ENCODE measurements at regions not wholly inside any gene's neighbourhood (a gene's known extent, or its start where the extent isn't known, plus 50 kb on each side); places are given as distances from the start of the nearest gene placed in this dataset.
"Not testable (repeated sequence)": the region's sequence is repeated elsewhere in the genome, so short reads cannot be mapped to it uniquely, and the experiment has no call there.

DNA sequence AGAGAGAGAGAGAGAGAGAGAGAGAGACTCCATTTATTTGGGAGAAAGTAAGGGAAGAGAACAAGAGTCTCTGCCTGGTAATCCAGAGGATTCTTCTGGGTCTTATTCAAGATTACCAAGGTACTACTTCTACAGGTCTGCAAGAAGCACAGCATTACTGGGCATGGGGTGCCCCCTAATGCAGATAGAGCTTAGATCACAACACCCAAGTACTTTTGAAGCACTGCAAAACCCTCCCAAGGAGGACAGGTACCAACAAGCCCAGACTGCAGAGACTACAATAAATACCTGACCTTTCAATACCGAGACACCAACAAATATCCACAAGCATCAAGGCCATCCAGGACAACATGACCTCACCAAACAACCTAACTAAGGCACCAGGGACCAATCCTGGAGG, 94.7 kb upstream of the PHF24 start:
- no peaks in the 10 kb centered on the region for H3K36me3 ChIP-seq (ENCODE audit: control insufficient read depth in 2 of 2, insufficient read depth in 2 of 2, low read length in 2 of 2)
- H3K9me3 ChIP-seq (ENCODE audit: control insufficient read depth in 2 of 2, low read length in 2 of 2) = peaks cover 3 to 8% of the 10 kb centered on the region in 2 donors
- no peak overlapping the region for H3K4me3 ChIP-seq (ENCODE audit: low read length in 2 of 2)
- no peak overlapping the region for H3K9ac ChIP-seq (ENCODE audit: low read length in 2 of 2)
- H3K27me3 ChIP-seq (ENCODE audit: control insufficient read depth in 1 of 2, insufficient read depth in 2 of 2, low read length in 2 of 2) = no peaks in the 10 kb centered on the region
- H3K4me1 ChIP-seq (ENCODE audit: control insufficient read depth, insufficient read depth, low read length) = peaks cover 4% of the 10 kb centered on the region
- H3K27ac ChIP-seq (ENCODE audit: low read length) = no peak overlapping the region

DNA sequence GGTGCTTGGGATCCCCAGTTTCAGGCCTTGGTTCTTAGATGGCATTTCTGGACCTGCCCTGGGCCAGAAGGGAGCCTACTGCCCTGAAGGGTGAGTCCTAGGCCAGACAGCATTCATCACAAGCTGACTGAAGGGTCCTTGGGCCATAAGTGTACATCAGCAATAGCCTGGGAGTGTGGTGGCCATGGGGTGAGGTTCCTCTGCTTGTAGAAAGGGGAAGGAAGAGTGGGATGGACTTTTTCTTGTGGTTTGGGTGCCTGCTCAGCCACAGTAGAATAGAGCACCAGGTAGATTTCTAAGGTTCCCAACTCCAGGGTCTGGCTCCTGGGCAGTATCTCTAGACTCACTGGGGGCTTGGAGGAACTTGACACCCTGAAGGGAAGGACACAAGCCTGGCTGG, 95.2 kb upstream of the PHF24 start:
- H3K4me3 ChIP-seq (ENCODE audit: low read length in 2 of 2) = no peak overlapping the region
- no peaks in the 10 kb centered on the region for H3K36me3 ChIP-seq (ENCODE audit: control insufficient read depth in 2 of 2, insufficient read depth in 2 of 2, low read length in 2 of 2)
- peaks cover 4% of the 10 kb centered on the region for H3K4me1 ChIP-seq (ENCODE audit: control insufficient read depth, insufficient read depth, low read length)
- no peak overlapping the region for H3K9ac ChIP-seq (ENCODE audit: low read length in 2 of 2)
- H3K9me3 ChIP-seq (ENCODE audit: control insufficient read depth in 2 of 2, low read length in 2 of 2) = peaks cover 7 to 8% of the 10 kb centered on the region in 2 donors
- H3K27me3 ChIP-seq (ENCODE audit: control insufficient read depth in 1 of 2, insufficient read depth in 2 of 2, low read length in 2 of 2) = no peaks in the 10 kb centered on the region
- H3K27ac ChIP-seq (ENCODE audit: low read length) = no peak overlapping the region

DNA sequence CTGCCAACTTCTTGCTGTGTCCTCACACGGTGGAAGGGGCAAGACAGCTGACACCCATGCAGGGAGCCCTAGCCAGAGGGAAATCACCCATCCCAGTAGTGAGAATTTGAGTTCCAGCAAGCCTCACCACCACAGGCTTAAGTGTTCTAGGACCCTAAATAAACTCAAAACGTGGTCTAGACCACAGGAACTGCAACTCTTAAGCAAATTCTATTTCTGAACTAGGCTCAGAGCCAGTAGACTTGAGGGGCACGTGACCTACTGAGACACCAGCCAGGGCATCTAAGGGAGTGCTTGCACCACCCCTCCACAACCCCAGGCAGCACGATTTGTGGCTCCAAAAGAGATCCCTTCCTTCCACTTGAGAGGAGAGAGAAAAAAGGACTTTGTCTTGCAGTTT, 96.0 kb upstream of the PHF24 start:
- Histone ChIP-seq H3K9ac (ENCODE audit: low read length in 2 of 2) (no peak overlapping the region), H3K27me3 (ENCODE audit: control insufficient read depth in 1 of 2, insufficient read depth in 2 of 2, low read length in 2 of 2) (no peaks in the 10 kb centered on the region), H3K9me3 (ENCODE audit: control insufficient read depth in 2 of 2, low read length in 2 of 2) (peaks cover 8 to 14% of the 10 kb centered on the region in 2 donors), H3K4me1 (ENCODE audit: control insufficient read depth, insufficient read depth, low read length) (no peaks in the 10 kb centered on the region), H3K4me3 (ENCODE audit: low read length in 2 of 2) (no peak overlapping the region), H3K27ac (ENCODE audit: low read length) (no peak overlapping the region), H3K36me3 (ENCODE audit: control insufficient read depth in 2 of 2, insufficient read depth in 2 of 2, low read length in 2 of 2) (no peaks in the 10 kb centered on the region)

DNA sequence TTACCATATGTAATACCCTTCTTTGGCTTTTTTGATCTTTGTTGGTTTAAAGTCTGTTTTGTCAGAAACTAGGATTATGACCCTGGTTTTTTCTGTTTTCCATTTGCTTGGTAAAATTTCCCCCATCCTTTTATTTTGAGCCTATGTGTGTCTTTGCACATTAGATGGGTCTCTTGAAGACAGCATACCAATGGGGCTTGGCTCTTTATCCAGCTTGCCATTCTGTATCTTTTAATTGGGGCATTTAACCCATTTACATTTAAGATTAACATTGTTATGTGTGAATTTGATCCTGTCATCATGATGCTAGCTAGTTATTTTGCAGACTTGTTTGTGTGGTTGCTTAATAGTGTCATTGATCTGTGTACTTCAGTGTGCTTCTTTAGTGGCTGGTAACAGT, 103.1 kb upstream of the PHF24 start:
- H3K9ac ChIP-seq (ENCODE audit: low read length in 2 of 2); H3K36me3 ChIP-seq (ENCODE audit: control insufficient read depth in 2 of 2, insufficient read depth in 2 of 2, low read length in 2 of 2); H3K27ac ChIP-seq (ENCODE audit: low read length); H3K27me3 ChIP-seq (ENCODE audit: control insufficient read depth in 1 of 2, insufficient read depth in 2 of 2, low read length in 2 of 2); H3K4me3 ChIP-seq (ENCODE audit: low read length in 2 of 2); H3K4me1 ChIP-seq (ENCODE audit: control insufficient read depth, insufficient read depth, low read length): not testable (repeated sequence)
- peaks cover 2 to 17% of the 10 kb centered on the region in 2 donors for H3K9me3 ChIP-seq (ENCODE audit: control insufficient read depth in 2 of 2, low read length in 2 of 2)

DNA sequence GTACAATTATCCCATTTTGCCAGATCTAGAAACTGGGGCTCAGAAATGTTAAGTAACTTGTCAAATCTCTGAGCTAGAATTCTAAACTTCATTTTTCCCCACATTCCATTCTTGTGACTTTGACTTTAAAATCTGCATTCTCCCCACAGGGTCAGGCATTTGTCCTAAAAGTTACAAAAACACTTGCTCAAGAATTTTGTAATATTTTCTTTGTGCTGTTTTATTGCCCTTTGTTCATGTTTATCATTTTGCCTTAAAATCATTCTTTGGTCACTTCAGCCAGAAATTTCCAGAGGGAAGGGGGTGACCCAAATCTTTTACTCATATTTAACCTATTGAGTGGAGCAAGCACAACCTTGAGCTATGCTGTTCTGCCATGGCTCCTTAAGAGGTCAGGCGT, 120.1 kb upstream of the CCL21 start:
- H3K4me1 ChIP-seq (ENCODE audit: control insufficient read depth, insufficient read depth, low read length) = no peaks in the 10 kb centered on the region
- no peaks in the 10 kb centered on the region for H3K36me3 ChIP-seq (ENCODE audit: control insufficient read depth in 2 of 2, insufficient read depth in 2 of 2, low read length in 2 of 2)
- H3K27ac ChIP-seq (ENCODE audit: low read length) = no peak overlapping the region
- H3K9me3 ChIP-seq (ENCODE audit: control insufficient read depth in 2 of 2, low read length in 2 of 2) = no peaks in the 10 kb centered on the region
- H3K27me3 ChIP-seq (ENCODE audit: control insufficient read depth in 1 of 2, insufficient read depth in 2 of 2, low read length in 2 of 2) = peaks cover 0 to 2% of the 10 kb centered on the region in 2 donors
- no peak overlapping the region for H3K9ac ChIP-seq (ENCODE audit: low read length in 2 of 2)
- no peak overlapping the region for H3K4me3 ChIP-seq (ENCODE audit: low read length in 2 of 2)

DNA sequence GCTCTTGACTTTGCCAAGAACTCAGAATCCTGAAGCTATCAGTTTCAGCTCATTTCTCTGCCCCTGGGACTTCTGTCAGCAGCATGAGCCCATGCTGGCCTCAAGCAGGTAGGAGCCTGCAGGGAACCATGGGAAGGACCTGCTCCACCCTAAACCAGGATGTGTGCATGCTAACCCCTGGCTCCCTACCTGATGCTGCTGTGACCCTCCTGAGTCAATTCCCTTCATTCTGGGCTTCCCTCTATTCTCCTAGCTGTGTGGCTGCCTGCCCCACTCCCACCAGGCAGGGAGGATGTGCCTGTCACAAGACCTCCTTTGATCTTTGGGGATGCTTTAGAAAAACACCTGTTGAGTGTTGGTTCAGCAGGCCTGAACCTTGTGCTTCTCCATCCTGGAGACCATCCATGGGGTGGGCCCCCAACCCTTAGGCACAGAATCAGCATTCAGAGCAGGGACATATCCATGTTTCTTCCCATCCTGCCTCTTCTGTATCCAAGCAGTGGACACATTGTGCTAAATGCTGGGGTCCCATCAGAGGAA, 117.1 kb upstream of the CCL21 start:
- Histone ChIP-seq H3K27me3 (ENCODE audit: control insufficient read depth in 1 of 2, insufficient read depth in 2 of 2, low read length in 2 of 2) (peaks cover 0 to 2% of the 10 kb centered on the region in 2 donors), H3K4me3 (ENCODE audit: low read length in 2 of 2) (no peak overlapping the region), H3K27ac (ENCODE audit: low read length) (no peak overlapping the region), H3K9me3 (ENCODE audit: control insufficient read depth in 2 of 2, low read length in 2 of 2) (no peaks in the 10 kb centered on the region), H3K36me3 (ENCODE audit: control insufficient read depth in 2 of 2, insufficient read depth in 2 of 2, low read length in 2 of 2) (no peaks in the 10 kb centered on the region), H3K4me1 (ENCODE audit: control insufficient read depth, insufficient read depth, low read length) (no peaks in the 10 kb centered on the region), H3K9ac (ENCODE audit: low read length in 2 of 2) (no peak overlapping the region)

DNA sequence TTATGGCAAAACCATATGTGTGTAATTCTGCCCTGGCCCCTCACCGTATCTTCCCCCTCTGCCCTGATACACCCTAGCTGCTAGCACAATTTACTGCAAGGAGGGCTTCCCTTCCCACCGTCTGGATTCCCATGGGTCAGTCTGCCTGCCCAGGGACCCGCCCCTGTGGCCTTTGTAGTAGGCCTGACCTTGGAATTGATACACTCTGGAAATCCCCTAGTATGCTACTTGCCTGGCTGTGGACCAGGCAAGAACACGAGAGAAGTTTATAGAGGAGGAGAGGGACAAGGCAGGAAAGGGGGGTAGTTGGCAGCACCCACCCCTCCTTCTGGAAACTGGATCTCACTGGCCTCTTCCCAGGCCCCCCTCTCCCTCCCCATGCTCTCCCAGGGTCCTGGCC, 115.8 kb upstream of the CCL21 start:
- Histone ChIP-seq H3K4me3 (ENCODE audit: low read length in 2 of 2) (no peak overlapping the region), H3K9me3 (ENCODE audit: control insufficient read depth in 2 of 2, low read length in 2 of 2) (no peaks in the 10 kb centered on the region)

DNA sequence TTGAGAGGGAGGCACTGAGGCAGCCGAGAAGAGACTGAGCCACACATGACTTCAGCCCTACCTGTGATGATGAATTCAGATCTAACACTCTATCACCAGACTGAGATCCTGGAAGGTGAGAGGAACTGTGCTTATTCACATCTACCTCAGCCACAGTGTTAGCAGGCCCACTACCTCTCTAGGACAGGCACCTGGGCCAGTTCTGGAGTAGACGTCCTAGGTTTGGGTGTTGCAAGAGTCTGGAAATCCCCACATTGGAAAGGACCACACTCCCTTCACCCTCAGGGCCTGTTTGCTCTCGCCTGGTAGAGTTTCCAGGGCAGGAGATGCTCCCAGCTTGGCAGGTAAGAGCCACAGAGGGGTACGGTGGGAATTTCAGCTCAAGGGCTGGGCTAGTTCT, 113.8 kb upstream of the CCL21 start:
- Histone ChIP-seq H3K9ac (ENCODE audit: low read length in 2 of 2) (no peak overlapping the region), H3K36me3 (ENCODE audit: control insufficient read depth in 2 of 2, insufficient read depth in 2 of 2, low read length in 2 of 2) (no peaks in the 10 kb centered on the region), H3K27me3 (ENCODE audit: control insufficient read depth in 1 of 2, insufficient read depth in 2 of 2, low read length in 2 of 2) (no peaks in the 10 kb centered on the region), H3K4me1 (ENCODE audit: control insufficient read depth, insufficient read depth, low read length) (no peaks in the 10 kb centered on the region), H3K4me3 (ENCODE audit: low read length in 2 of 2) (no peak overlapping the region), H3K9me3 (ENCODE audit: control insufficient read depth in 2 of 2, low read length in 2 of 2) (no peaks in the 10 kb centered on the region), H3K27ac (ENCODE audit: low read length) (no peak overlapping the region)

More for the DNA sequence above, 115.8 kb upstream of the CCL21 start:
- no peaks in the 10 kb centered on the region for H3K4me1 ChIP-seq (ENCODE audit: control insufficient read depth, insufficient read depth, low read length)
- H3K27me3 ChIP-seq (ENCODE audit: control insufficient read depth in 1 of 2, insufficient read depth in 2 of 2, low read length in 2 of 2) = peaks cover 0 to 2% of the 10 kb centered on the region in 2 donors
- no peaks in the 10 kb centered on the region for H3K36me3 ChIP-seq (ENCODE audit: control insufficient read depth in 2 of 2, insufficient read depth in 2 of 2, low read length in 2 of 2)
- no peak overlapping the region for H3K9ac ChIP-seq (ENCODE audit: low read length in 2 of 2)
- no peak overlapping the region for H3K27ac ChIP-seq (ENCODE audit: low read length)

DNA sequence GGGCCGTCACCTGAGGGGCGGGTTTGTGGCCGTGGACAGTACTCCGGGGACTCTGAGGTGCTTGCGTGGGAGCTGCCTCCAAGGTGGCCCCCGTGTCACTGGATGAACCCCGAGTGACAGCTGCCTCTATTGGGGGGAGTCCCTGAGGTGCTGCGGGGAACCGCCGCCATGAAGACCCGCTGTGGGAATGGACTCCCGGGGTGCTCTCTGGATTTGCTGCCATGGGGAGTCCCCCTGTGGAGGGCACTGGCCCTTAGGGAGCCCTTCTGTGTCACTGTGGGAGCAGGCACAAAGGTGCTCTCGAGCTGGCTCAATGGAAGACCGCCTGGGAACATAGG, 100.2 kb upstream of the CCL21 start:
- H3K4me3 ChIP-seq (ENCODE audit: low read length in 2 of 2) = no peak overlapping the region
- H3K27ac ChIP-seq (ENCODE audit: low read length) = no peak overlapping the region
- peaks cover 4 to 9% of the 10 kb centered on the region in 2 donors for H3K9me3 ChIP-seq (ENCODE audit: control insufficient read depth in 2 of 2, low read length in 2 of 2)
- H3K4me1 ChIP-seq (ENCODE audit: control insufficient read depth, insufficient read depth, low read length) = no peaks in the 10 kb centered on the region
- H3K27me3 ChIP-seq (ENCODE audit: control insufficient read depth in 1 of 2, insufficient read depth in 2 of 2, low read length in 2 of 2) = peaks cover 11 to 21% of the 10 kb centered on the region in 2 donors
- no peaks in the 10 kb centered on the region for H3K36me3 ChIP-seq (ENCODE audit: control insufficient read depth in 2 of 2, insufficient read depth in 2 of 2, low read length in 2 of 2)
- no peak overlapping the region for H3K9ac ChIP-seq (ENCODE audit: low read length in 2 of 2)

DNA sequence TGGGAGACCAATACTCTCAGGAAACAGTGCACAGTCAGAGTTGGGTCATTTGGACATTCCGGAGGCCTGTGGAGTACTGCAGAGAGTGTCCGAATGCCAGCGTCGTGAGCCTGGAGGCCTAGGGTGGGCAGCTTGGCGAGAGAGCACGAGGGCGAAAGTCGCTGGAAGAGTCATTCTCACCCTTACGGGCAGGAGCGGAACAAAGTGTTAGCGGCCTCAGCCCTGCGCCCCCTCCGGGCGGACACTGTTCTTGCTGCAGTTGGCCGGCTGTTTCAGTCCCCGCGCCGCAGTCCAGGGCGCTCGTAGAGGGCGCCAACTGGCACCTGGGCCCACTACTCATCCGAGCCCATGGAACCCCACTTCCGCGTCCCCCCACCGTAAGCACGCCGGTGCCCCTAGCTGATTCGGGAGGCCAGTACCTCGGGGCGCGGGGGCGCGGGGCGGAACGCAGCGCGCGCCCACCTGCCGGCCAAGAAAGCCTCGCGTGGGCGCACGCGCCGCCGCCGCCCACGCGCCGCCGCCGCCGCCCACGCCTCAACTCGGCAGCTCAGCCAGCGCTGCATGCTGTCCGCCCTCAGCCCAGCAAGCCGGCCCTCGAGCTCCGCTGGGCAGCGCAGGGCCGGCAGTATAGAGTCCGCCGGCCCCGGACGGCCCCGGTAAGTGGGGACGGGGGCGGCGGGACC, 99.7 kb upstream of the CCL21 start:
- H3K9ac ChIP-seq (ENCODE audit: low read length in 2 of 2) = no peak overlapping the region
- peaks cover 11 to 21% of the 10 kb centered on the region in 2 donors for H3K27me3 ChIP-seq (ENCODE audit: control insufficient read depth in 1 of 2, insufficient read depth in 2 of 2, low read length in 2 of 2)
- no peaks in the 10 kb centered on the region for H3K36me3 ChIP-seq (ENCODE audit: control insufficient read depth in 2 of 2, insufficient read depth in 2 of 2, low read length in 2 of 2)
- peak overlapping the region; percentile 41 to 52 for H3K4me3 ChIP-seq (ENCODE audit: low read length in 2 of 2)
- peaks cover 4 to 9% of the 10 kb centered on the region in 2 donors for H3K9me3 ChIP-seq (ENCODE audit: control insufficient read depth in 2 of 2, low read length in 2 of 2)
- no peak overlapping the region for H3K27ac ChIP-seq (ENCODE audit: low read length)
- no peaks in the 10 kb centered on the region for H3K4me1 ChIP-seq (ENCODE audit: control insufficient read depth, insufficient read depth, low read length)

GRCh38 chr9:34802916-34803315, 93.0 kb upstream of the CCL21 start:
- Histone ChIP-seq H3K27ac (ENCODE audit: low read length) (no peak overlapping the region), H3K4me1 (ENCODE audit: control insufficient read depth, insufficient read depth, low read length) (no peaks in the 10 kb centered on the region), H3K27me3 (ENCODE audit: control insufficient read depth in 1 of 2, insufficient read depth in 2 of 2, low read length in 2 of 2) (peaks cover 0 to 1% of the 10 kb centered on the region in 2 donors), H3K9me3 (ENCODE audit: control insufficient read depth in 2 of 2, low read length in 2 of 2) (no peaks in the 10 kb centered on the region), H3K4me3 (ENCODE audit: low read length in 2 of 2) (no peak overlapping the region), H3K9ac (ENCODE audit: low read length in 2 of 2) (no peak overlapping the region), H3K36me3 (ENCODE audit: control insufficient read depth in 2 of 2, insufficient read depth in 2 of 2, low read length in 2 of 2) (no peaks in the 10 kb centered on the region)
